ENCODE measurements at regions not wholly inside any gene's neighbourhood (a gene's known extent, or its start where the extent isn't known, plus 50 kb on each side); places are given as distances from the start of the nearest gene placed in this dataset.

DNA sequence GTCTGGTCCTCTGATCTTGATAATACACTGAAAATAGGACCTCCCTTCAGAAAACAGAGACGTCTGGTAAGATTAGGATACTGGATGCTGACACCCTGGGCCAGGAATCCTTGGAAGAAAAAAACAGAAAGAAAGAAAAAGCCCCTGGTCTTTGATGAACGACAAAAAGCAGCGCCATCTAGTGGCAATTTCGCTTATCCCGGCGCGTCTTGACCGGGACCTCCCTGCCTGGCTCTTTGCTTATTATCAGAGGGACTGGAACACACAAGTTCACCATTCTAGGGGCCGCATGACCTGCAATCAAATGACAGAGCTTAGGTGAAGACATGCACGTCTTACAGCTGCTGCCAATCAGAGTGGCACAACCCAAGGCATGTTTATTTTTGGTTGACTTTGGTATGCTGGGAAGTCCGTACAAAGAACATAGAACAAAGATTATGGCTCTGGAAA lies 114.9 kb upstream of the NFIB start:
- peak; percentile 67 for DNase-seq (ENCODE audit: low spot score)

DNA sequence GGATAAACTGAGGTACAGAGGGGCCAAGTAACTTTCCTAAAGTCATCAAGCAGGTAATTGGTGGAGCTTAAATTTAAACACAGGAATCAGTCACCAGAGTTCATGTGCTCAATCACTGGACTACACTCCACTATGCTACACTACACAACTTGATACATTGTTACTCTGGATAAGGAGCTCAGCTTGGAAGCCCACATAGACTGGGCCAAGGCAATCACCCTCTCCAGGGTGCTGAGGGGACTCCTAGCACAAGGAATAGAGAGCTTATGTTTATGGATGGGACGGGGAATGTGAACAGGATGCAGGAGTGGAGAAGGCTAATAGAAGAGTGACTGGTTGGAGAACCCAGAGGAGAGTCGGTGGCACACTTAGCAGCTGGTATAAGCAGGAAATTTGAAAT lies 113.5 kb upstream of the NFIB start:
- DNase-seq (ENCODE audit: low spot score), result no peak

DNA sequence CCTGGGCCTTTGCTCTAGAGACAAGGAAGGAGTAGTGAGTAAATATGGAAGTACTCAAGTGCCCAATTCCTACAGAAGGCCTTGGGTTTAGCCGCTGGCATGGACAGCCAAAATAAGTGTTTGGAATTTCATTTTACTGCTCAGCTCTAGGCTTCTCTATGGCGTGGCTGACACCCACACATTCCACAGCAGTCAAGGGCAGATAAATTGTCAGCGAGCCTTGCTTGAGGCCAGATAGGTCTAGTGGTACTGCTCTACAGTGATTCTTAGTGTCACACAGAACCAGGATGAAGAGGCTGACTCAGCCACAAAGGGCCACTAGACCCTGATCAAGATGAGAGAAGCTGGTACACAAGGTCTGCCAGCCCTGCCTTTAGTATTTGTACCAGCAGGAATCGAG lies 111.0 kb upstream of the NFIB start:
- no peak for DNase-seq (ENCODE audit: low spot score)

DNA sequence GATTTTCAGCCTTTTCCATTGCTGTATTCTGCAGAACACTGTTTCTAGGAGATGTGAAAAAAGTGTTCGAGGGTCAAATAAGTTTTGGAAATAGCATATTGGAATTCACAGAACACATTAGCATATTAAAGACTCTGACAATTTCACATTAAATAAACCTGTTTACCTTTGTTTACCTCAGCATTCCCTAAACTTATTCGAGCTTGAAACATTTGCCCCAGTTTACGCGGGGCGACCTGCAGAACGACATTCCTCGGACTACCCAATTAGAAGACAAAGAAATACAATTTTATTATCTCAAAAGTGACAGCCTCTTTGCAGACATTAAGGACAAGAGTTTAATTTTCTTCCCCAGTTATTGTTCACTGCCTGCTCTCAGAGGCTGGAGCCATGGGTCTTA lies 110.3 kb upstream of the NFIB start:
- DNase-seq (ENCODE audit: low spot score), result no peak

DNA sequence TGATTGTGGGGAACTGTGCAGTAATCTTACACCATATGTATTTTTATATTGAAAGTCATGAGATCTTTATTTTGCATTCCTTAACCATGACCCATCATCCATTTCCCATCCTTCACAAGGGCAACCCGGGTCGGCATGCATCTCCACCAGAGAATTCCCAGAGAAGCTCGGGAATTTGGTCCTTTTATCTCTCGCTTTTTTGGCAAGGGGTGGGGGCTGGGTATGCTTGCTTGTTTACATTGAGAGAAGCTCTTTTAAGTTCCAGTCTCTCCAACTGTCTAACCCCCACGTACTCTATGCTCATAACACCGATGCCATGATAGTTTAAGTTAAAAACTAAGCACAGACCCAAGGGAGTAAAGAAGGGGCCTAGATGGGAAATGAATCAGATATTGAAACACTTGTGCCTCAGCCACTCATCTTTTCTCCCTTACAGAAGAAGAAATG lies 109.9 kb upstream of the NFIB start:
- no peak for DNase-seq (ENCODE audit: low spot score)

DNA sequence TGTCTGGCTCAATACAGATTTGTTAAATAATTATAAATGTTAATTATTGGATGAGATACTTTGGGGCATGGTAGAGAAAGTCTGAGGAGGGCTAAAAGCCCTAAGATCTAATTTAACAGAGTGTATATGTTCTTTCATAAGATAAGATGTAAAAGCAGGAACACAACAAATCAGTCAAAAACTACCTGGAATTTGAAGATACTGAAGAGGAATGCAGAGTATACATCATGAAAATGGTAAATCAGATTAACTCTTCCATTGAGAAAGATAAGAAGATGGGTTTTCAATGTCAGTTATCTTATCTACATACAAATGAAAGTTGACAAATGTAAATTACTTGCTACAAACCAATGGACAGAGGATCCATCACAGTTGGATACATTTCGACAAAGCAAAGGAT lies 107.3 kb upstream of the NFIB start:
- DNase-seq (ENCODE audit: low spot score), result no peak

DNA sequence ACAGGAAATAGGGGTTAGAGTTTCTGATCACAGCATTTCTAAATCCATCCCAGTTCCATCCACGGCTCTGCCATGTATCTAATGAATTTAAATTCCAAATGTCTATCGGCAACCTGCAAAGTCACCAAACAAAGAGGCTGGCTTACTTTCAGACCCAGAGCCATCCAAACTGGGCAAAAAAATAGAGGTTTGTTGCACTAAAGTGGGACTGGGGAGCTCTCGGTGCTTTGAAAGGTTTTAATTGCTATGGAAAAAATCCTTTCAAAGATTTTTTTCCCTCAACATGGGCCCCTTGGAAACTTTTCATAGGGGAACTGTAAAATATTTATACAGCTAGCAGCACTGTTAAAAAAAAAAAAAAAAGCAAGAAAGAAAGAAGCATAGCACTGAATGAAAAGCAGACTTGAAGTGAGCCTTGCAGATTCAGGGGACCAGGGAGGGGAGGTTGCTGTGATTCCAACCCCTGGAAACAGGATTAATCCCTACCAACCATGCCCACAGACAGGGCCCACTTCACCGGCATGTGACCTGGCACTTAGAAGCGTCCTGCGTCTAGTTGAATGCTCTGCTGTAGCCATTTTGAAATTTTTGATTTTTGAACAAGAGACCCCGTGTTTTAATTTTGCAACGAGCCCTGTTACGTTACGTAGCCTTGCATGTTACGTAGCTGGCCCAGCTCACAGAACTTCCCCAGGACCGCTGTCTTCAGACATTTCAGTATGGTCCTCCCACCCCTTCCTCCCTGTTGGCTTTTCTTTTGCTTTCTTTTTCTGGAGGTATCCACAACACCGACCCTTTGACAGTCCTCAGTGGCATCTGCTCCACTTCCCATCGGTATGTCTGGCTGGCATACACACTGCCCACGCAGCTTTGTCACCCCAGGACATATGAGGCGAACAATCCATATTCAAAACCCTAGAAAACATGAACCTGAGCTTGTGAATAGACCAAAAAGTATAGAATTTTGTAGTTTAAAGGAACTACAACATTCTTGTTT lies 105.3 kb upstream of the NFIB start:
- no peak for DNase-seq (ENCODE audit: low spot score)

DNA sequence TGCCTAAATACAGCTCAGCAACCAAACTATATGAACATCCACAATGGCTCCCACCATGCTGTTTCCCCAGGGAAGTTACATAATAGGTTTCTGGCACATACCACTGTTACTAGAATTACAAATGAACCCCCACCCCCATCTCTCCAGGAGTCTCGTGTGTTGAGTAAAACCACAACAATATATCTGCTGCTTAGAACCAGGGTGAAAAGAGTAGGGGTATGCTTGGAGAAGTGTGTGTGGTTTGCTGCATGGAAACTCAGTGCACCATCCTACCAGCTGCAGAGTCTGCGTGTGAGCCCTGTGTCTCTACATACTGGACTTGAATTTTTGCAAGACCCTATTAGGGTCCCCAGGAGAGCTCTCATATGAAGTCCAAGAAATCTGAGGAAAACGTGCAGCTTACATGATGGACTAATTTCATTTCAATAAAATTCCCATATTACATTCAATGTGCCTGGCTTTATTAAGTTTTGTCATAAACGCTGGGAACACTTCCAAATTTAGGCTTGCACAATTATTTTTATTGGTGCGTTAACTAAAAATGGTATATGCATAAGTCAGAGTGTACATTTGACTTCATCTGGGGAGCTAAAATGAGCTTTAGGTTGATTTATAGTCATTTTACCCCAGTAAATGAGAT lies 104.5 kb upstream of the NFIB start:
- no peak for DNase-seq (ENCODE audit: low spot score)

DNA sequence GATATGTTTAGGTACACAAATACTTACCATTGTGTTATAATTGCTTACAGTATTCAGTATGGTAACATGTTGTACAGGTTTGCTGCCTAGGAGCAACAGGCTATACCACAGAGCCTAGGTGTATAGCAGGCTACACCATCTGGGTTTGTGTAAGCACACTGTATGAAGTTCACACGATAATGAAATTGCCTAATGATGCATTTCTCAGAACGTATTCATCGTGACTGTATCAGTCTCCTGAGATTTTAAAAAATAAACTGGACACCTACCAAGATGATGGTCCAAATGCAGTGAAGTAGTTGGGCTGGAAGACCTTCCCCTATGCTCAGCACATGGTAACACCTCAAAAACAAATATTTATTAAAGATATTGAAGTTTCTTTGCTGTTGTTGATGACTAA lies 103.3 kb upstream of the NFIB start:
- DNase-seq (ENCODE audit: low spot score), result no peak

DNA sequence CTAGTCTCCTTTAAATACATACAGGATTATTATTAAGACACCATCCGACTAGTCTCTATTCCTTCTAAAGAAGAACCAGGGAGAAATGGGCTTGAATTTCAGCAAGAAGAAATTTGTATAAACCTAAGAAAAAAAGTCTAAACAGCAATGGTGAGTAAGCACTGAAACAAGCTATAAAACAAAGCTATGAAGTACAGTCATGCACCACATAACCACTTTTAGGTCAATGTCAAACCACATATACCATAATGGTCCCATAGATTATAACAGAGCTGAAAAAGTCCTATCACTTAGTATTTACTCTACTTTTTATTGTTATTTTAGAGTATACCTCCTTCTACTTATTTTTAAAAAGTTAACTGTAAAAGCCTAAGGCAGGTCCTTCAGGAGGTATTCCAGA lies 102.0 kb upstream of the NFIB start:
- DNase-seq (ENCODE audit: low spot score), result no peak

DNA sequence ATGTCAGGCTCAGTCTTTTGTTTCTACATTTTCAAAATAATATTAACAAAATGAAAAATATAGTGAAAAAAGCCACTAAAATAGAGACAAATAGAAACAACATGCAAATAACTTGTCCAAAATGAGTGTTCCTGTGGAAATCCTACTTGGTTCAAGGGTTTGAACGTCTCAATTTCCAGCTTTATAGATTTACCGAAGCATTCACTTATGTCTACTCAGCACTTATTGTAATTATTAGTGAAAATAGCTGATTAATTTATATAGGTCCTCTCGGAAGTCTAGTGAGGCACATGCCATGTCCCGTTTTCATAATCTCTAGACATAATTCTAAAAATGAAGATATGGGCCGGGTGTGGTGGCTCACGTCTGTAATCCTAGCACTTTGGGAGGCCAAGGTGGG lies 99.9 kb upstream of the NFIB start:
- DNase-seq (ENCODE audit: low spot score), result no peak

DNA sequence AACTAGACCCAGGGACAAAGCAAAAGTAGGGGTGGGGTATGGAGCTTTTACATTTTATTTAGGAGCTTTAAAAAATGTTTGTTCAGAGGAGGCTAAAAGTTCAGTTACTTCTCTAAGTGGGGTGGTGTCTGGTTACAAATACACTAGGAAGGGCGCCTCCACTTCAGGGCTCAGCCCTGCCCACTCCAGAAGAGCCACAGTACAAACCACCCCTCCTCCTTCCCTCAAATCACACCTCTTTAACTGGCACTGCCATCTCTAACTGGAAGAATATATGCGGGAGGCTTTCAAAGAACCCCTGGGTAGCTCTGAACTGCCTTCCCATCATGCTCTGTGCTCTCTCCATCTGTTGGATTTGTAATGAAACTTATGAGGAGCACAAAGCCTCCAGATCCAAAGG lies 98.8 kb upstream of the NFIB start:
- DNase-seq (ENCODE audit: low spot score), result no peak

DNA sequence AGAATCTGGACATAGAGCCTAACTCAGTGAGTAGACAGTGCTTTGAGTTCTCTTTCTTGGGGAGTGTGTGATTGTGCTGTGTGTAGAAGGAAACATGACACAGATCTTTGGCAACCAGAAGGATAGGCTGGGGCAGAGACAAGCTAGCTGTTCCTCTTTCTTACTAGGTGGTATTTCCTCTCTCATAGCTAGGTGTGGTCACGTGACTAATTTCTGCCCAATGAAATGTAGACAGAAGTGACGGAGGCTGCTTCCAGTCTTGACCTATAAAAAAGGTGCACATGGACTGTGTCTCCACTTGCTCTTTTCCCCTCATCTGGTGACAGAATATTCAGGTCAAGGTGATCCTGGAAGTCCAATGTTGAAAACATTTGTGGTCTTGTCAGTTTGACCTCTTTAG lies 92.5 kb upstream of the NFIB start:
- DNase-seq (ENCODE audit: low spot score), result no peak

DNA sequence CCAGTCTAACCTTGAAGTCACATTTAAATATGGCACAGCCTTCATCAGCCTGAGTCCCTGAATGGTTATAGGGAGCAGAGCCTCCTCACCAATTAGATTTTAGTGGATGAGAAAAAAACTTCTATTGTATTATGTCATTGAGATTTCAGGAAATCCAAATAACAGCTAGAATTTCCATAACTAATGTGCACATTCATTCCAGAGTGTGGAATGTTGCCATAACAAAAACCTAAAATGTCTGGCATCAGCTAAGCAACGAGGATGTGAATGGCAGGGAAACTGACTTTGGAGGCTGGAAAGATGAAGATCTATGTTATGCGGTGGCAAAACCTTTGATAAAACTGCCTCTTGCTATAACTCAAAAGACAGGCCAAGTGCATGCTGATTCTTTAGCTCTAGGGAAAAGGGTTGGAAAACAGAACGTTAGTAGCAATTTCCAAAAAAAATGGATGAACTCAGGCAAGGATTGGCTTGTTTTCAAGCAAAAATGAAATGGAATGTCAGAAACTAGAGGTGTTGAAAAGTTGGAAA lies 91.3 kb upstream of the NFIB start:
- no peak for DNase-seq (ENCODE audit: low spot score)

DNA sequence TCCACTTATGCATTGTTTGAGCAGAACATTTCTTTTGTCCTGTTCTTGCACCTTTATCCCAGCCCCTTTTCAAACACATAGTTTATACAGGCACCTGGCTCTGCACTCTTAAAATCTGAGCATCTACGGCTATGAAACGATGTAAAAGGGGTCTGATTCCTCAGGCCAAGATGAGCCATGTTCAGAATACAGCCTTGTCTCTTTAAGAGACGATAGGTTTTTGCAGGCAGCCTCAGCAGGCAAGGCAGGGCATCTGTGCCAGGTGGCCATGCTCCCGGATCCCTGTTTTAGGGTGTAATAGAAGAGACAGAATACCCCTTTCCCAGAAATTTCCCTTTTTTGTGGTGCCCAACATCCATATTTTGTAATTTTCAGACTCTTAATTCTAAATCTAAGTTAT lies 89.1 kb upstream of the NFIB start:
- DNase-seq (ENCODE audit: low spot score), result no peak

DNA sequence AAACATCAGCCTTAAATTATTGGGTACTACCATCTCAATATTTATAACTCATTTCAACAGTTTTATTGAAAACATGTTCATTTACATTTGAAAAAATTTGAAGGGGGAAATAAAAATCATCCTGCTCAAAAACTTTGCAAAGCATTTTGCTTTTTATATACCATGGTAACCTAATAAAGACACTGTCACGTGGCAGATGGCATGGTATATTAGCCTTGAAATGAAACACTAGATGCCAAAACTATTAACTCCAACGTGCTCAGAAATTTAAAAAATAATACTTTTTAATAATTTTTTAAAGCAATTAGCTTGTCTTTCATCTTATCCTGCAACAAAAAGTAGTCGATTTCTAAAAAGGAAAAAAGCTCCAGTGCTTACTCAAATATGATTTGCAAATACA lies 88.6 kb upstream of the NFIB start:
- no peak for DNase-seq (ENCODE audit: low spot score)

DNA sequence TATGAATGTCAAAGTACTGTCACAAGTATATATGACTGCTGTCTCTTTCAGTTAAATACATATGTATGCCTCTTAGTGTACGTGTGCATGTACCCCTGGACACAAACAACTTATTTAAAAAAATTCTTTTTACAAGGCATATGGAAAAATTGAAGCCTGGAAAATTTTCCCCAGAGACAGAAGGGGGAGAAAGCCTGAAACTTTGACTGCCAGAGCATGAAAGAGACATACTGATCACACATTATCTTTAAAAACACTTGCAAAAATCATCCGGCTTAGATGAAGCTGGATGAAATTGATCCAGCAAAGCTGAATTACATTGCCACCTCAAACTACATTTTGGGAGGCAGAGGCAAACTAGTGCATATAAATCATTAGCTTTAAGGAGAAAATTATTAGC lies 88.0 kb upstream of the NFIB start:
- no peak for DNase-seq (ENCODE audit: low spot score)

DNA sequence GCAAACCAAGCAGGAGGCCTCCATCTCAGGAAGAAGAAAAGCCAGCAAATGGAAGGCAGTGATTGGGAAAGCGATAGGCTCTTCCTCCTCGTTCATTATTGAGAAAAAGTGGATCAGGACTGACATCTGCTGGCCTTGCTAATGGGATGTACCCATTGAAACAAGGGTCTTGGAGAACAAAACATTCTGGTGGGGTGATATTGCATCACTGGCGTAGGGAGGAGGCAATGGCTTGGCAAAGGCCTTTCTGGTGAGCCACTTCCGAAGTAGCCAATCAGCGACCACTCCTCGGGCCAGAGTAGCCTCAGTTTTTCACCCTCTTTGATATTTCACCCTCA lies 86.7 kb upstream of the NFIB start:
- peak; percentile 7 for DNase-seq (ENCODE audit: low spot score)

DNA sequence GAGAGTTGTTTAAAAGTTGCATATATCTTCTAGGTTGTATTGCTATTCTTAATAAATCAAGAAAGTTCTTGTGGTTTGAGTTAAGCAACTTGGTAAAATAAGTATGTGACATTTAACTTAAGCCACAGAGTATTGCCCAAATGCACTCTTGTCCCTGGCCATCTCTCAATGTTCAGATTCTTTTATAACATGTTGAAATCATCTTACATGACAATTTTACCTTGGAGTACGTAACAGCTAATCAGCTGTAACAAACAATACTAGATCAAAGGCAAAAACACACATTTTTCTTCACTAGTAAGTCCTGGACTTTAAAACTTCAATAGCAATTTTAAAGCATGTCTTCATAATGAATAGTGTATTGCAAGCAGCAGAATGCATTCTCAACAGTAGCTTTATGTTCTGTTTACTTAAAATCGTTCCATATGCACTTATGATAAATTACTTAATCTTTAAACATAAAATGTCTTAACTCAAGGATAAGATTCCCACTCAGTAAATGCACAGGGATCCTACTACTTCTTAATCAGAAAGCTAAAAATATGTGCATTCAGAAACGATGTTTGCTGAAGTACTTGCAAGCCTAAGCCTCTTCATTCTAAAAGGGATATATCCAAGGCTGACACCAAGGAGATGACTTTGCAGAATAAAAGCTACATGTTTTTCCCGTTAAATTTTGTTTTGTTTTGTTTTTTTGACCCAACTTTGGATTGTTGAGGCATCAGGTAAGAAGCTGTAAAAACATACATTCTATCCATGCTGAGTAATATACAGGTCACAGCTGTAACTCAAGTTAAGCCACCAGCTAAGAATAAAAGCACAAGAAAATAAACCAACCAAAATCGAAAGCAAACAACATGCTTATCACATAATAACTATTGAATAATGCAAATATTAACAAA lies 86.1 kb upstream of the NFIB start:
- no peak for DNase-seq (ENCODE audit: low spot score)

DNA sequence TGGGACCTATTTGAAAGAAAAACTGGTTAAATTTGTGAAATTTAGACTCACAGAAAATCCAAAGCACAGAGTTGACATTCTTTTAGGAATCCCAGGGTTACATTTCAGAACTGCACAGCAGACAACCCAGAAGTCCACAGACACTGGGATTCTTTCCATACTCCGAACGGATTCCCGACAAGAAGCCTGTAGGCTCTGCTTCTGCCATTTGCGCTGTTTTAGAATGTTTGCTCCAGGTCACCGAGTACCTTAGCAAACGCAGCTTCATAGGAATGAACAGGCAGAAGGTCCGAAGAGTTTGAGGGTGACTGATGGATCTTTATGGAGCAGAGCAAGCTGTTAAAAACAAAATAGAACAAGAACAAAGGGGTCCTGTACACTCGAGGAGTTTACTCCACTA lies 84.5 kb upstream of the NFIB start:
- no peak for DNase-seq (ENCODE audit: low spot score)

DNA sequence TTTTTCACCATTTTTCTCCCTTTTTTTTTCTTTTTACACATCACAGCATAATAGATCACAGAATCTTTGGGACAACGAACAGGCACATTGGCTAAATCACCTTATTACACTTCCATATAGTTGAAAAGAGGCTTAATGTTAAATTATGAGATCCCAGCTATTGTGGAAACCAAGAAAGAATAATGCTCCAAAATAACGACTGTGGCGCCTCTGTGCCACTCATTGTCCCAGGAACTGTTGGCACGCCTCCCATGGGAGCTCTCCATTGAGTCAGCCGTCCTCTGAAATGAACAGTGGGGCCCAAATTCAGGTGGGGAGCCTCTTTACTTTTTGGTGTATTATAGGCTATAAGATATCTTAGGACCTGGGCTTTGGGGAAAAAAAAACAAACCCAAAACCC lies 82.2 kb upstream of the NFIB start:
- DNase-seq (ENCODE audit: low spot score), result no peak

DNA sequence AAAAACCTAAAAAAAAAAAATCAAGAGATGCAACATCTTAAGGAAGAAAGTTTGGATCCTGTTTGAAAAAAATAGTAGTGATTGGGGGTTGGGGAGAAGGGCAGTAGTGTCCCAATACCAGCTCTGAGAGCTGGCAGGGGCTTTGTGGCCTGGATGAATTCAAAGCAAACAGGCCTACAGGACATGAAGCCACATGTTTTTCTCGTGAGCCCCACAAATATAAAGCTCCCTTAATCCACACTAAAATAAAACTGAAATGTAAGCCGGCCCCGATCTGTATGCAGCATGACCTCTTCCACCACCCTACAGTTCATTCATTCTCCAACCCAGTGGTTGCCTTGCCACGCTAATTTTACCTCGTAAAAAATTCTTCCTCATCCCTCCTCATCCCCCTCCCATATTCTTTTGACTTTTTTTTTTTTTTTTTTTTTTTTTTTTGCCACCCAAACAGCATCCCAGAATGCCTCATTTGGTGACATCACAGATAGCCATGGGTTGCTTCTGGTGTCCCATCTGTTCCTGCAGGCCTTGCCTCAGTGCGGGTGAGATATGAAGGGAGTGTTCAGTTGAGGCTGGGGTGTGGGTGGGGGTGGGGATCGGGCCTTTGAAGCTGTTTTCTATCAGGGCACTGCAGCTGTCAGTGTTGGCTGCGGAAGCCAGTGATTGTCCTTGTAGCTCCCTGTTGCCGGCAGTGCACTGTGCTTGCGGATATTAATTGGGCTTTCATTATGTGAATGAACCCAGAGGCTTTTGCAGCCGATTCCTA lies 81.6 kb upstream of the NFIB start:
- DNase-seq (ENCODE audit: low spot score), result no peak
